Keratinocyte (primary cell): ENCODE measurements at regions not wholly inside any gene's neighbourhood (a gene's known extent, or its start where the extent isn't known, plus 50 kb on each side); places are given as distances from the start of the nearest gene placed in this dataset.

Experiments used
- DNase-seq: peaks from one replicate; pipeline ENCODE4 v3.0.0-alpha.2; 2011; ENCODE audit warnings: low read depth, missing footprints, low spot score
- FAIRE-seq: peaks from 2 replicates; lab custom pipeline; 2011; peaks lifted over from hg19 to GRCh38; lab: Jason Lieb, UNC
- H2AFZ ChIP-seq: 2 replicates; pipeline ENCODE4 v1.6.0; 2012; ENCODE audit warnings: low read length, control low read depth, inconsistent platforms; ENCODE audit not compliant: control insufficient read depth
- H3K27ac ChIP-seq: 2 replicates; pipeline ENCODE4 v1.5.1; 2011; ENCODE audit warnings: low read length; ENCODE audit not compliant: control insufficient read depth, insufficient read depth
- H3K27me3 ChIP-seq: 3 replicates; pipeline ENCODE4 v1.6.0; 2011; ENCODE audit warnings: low read length; ENCODE audit not compliant: control insufficient read depth, insufficient read depth; ENCODE audit errors: extremely low read depth
- H3K36me3 ChIP-seq, 2 experiments: 2 replicates in 1 of 2; 3 replicates in 1 of 2; pipeline ENCODE4 v1.5.1; 2011; ENCODE audit warnings: low read length in 2 of 2, mild to moderate bottlenecking in 1 of 2; ENCODE audit not compliant: control insufficient read depth in 2 of 2, insufficient read depth in 2 of 2; ENCODE audit errors: extremely low read depth in 1 of 2
- H3K4me1 ChIP-seq: 3 replicates; pipeline ENCODE4 v1.5.1; 2011; ENCODE audit warnings: low read length; ENCODE audit not compliant: control insufficient read depth, insufficient read depth; ENCODE audit errors: extremely low read depth
- H3K4me2 ChIP-seq: 3 replicates; pipeline ENCODE4 v1.6.0; 2011; ENCODE audit warnings: low read depth, low read length; ENCODE audit not compliant: control insufficient read depth, insufficient read depth; ENCODE audit errors: extremely low read depth
- H3K4me3 ChIP-seq, 3 experiments: fragments of 200-600 bp in 1 of 3; sonication (generic) in 1 of 3; 2 replicates in 2 of 3; 3 replicates in 1 of 3; pipeline ENCODE4 v1.5.1; 2011 to 2016; ENCODE audit warnings: low read length in 3 of 3, mild to moderate bottlenecking in 3 of 3, control low read depth in 2 of 3, inconsistent platforms in 1 of 3, low read depth in 1 of 3, mixed read lengths in 1 of 3, mixed run types in 1 of 3, moderate library complexity in 1 of 3; ENCODE audit not compliant: control insufficient read depth in 2 of 3, insufficient read depth in 2 of 3; ENCODE audit errors: extremely low read depth in 1 of 3
- H3K79me2 ChIP-seq: 2 replicates; pipeline ENCODE4 v1.6.0; 2012; ENCODE audit warnings: low read length; ENCODE audit not compliant: control insufficient read depth, insufficient read depth
- H3K9ac ChIP-seq: 3 replicates; pipeline ENCODE4 v1.6.0; 2011; ENCODE audit warnings: low read length; ENCODE audit not compliant: control insufficient read depth, insufficient read depth; ENCODE audit errors: extremely low read depth
- H3K9me1 ChIP-seq: 3 replicates; pipeline ENCODE4 v1.6.0; 2011; ENCODE audit warnings: low read length; ENCODE audit not compliant: control insufficient read depth, insufficient read depth; ENCODE audit errors: extremely low read depth
- H3K9me3 ChIP-seq: 2 replicates; pipeline ENCODE4 v1.5.1; 2012; ENCODE audit warnings: low read depth, low read length; ENCODE audit not compliant: control insufficient read depth
- H4K20me1 ChIP-seq: 3 replicates; pipeline ENCODE4 v1.6.0; 2011; ENCODE audit warnings: low read length; ENCODE audit not compliant: control insufficient read depth, insufficient read depth; ENCODE audit errors: extremely low read depth
- EZH2 ChIP-seq: IDR thresholded peaks from one replicate; pipeline ENCODE4 v1.6.1; 2012; ENCODE audit warnings: inconsistent platforms, mild to moderate bottlenecking, low read length, moderate library complexity
- dilution Hi-C: fragments of 300-500 bp; cut with MboI; formaldehyde crosslinking; loops from one replicate; pipeline ENCODE4 v1.7.0; 2020; ENCODE audit warnings: low sequenced_read_pairs; ENCODE audit not compliant: extremely low pct_ligation_motif_present
- TF ChIP-seq, protein P1 (sequence below), 3 experiments: IDR thresholded peaks in 1 of 3; conservative IDR thresholded peaks in 1 of 3; optimal IDR thresholded peaks in 1 of 3; 2 replicates in 2 of 3; 3 replicates in 1 of 3; pipeline versions ENCODE3 to v1.5.1; 2011; ENCODE audit warnings: low read length in 3 of 3, mild to moderate bottlenecking in 3 of 3, moderate library complexity in 2 of 3, control low read depth in 1 of 3, inconsistent platforms in 1 of 3; ENCODE audit not compliant: insufficient read depth in 2 of 3; ENCODE audit errors: extremely low read depth in 1 of 3

DNA sequence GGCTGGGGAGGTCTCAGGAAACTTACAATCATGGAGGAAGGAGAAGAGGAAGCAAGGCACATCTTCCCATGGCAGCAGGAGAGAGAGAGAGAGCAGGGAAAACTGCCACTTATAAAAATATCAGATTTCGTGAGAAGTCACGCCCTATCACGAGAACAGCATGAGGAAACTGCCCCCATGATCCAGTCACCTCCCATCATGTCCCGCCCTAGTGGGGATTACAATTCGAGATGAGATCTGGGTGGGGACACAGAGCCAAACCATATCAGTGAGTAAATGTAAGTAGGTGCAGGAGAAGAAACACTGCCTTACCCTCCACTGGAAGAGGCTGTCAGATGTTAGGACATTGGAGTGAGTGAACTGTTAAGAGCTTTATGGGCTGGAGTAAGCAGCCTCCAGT, 270.4 kb downstream of the TFAP2C start:
- no peaks in the 10 kb centered on the region for H3K9me1 ChIP-seq
- H3K9ac ChIP-seq = no peak overlapping the region
- dilution Hi-C loops = no loop called here
- FAIRE-seq (no peak), DNase-seq (no peak)
- TF ChIP-seq EZH2 = no peak
- TF ChIP-seq, protein P1, sequence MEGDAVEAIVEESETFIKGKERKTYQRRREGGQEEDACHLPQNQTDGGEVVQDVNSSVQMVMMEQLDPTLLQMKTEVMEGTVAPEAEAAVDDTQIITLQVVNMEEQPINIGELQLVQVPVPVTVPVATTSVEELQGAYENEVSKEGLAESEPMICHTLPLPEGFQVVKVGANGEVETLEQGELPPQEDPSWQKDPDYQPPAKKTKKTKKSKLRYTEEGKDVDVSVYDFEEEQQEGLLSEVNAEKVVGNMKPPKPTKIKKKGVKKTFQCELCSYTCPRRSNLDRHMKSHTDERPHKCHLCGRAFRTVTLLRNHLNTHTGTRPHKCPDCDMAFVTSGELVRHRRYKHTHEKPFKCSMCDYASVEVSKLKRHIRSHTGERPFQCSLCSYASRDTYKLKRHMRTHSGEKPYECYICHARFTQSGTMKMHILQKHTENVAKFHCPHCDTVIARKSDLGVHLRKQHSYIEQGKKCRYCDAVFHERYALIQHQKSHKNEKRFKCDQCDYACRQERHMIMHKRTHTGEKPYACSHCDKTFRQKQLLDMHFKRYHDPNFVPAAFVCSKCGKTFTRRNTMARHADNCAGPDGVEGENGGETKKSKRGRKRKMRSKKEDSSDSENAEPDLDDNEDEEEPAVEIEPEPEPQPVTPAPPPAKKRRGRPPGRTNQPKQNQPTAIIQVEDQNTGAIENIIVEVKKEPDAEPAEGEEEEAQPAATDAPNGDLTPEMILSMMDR (optimal IDR thresholded peaks at IDR 0.05 in 1 of 3, IDR thresholded peaks at IDR 0.05 in 1 of 3, conservative IDR thresholded peaks at IDR 0.05 in 1 of 3; ENCODE audit: extremely low read depth in 1 of 3, insufficient read depth in 2 of 3, low read length in 3 of 3) = no peak
- H4K20me1 ChIP-seq = no peaks in the 10 kb centered on the region
- H3K36me3 ChIP-seq = no peaks in the 10 kb centered on the region
- H2AFZ ChIP-seq = no peak overlapping the region
- H3K9me3 ChIP-seq = no peaks in the 10 kb centered on the region
- no peak overlapping the region for H3K27ac ChIP-seq
- H3K4me1 ChIP-seq = no peaks in the 10 kb centered on the region
- H3K79me2 ChIP-seq = no peaks in the 10 kb centered on the region
- H3K4me2 ChIP-seq = no peak overlapping the region
- H3K27me3 ChIP-seq = no peaks in the 10 kb centered on the region
- H3K4me3 ChIP-seq = no peak overlapping the region

DNA sequence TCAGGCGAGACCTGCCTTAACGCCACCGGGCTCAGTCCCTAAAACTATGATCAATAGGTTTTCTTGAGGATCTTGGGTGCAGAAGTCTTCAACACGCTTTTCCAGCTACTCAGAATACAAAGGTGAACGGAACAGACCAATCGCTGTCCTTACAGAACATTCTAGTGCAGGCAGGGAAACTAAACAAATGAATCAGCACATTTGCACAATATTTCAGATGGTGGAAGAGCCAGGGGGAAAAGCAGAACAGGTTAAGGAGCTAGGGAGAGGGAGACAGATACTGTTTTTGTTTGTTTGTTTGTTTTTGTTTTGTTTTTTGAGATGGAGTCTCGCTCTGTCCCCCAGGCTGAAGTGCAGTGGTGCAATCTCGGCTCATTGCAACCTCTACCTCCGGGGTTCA, 271.1 kb downstream of the TFAP2C start:
- dilution Hi-C loops = no loop called here
- H3K9me1 ChIP-seq = no peaks in the 10 kb centered on the region
- no peak overlapping the region for H3K4me2 ChIP-seq
- H3K27ac ChIP-seq = no peak overlapping the region
- H4K20me1 ChIP-seq = no peaks in the 10 kb centered on the region
- H2AFZ ChIP-seq = no peak overlapping the region
- H3K9me3 ChIP-seq = no peaks in the 10 kb centered on the region
- no peaks in the 10 kb centered on the region for H3K27me3 ChIP-seq
- TF ChIP-seq, protein P1 (optimal IDR thresholded peaks at IDR 0.05 in 1 of 3, IDR thresholded peaks at IDR 0.05 in 1 of 3, conservative IDR thresholded peaks at IDR 0.05 in 1 of 3; ENCODE audit: extremely low read depth in 1 of 3, insufficient read depth in 2 of 3, low read length in 3 of 3) = no peak
- TF ChIP-seq EZH2 = no peak
- no peak overlapping the region for H3K4me3 ChIP-seq
- DNase-seq = no peak
- no peak overlapping the region for H3K9ac ChIP-seq
- H3K79me2 ChIP-seq = no peaks in the 10 kb centered on the region
- no peak for FAIRE-seq
- H3K4me1 ChIP-seq = no peaks in the 10 kb centered on the region
- no peaks in the 10 kb centered on the region for H3K36me3 ChIP-seq
